HCT116 (cell line): ENCODE measurements at regions not wholly inside any gene's neighbourhood (a gene's known extent, or its start where the extent isn't known, plus 50 kb on each side); places are given as distances from the start of the nearest gene placed in this dataset.

Experiments used
- ATAC-seq: fragments of 200-7000 bp; cut with Tn5 transposase; 2 replicates; pipeline ENCODE4 v1.9.1; 2020; ENCODE audit warnings: mild to moderate bottlenecking, moderate library complexity
- BruUV-seq: library from RNA; stranded (reverse); fragments of 400-500 nt; replicated peaks from 2 replicates; lab custom pipeline; 2021; lab: Mats Ljungman, UMichigan
- CTCF ChIA-PET: fragments of 300-600 bp; sonication (Branson Sonifier 250); formaldehyde crosslinking; loops from one replicate; lab custom pipeline; 2021; ENCODE audit warnings: antibody characterized with exemption; lab: Charles Lee
- POLR2A ChIA-PET: fragments of 300-600, 350-600 bp; sonication (Branson Sonifier 250); formaldehyde crosslinking; loops from one replicate; lab custom pipeline; 2021; ENCODE audit warnings: antibody characterized with exemption; lab: Charles Lee
- RAD21 ChIA-PET, 2 experiments: fragments of 300-600 bp; sonication (Branson Sonifier 250); formaldehyde crosslinking; loops; one replicate each; lab custom pipeline; 2023; ENCODE audit warnings: low total read pairs in 2 of 2; ENCODE audit not compliant: uncharacterized antibody in 2 of 2, unreplicated experiment in 2 of 2, low non-redundant PET in 1 of 2; lab: Charles Lee
- DNase-seq: peaks from one replicate; pipeline ENCODE4 v3.0.0-alpha.2; 2010; ENCODE audit warnings: low read depth, low spot score
- H2AFZ ChIP-seq: fragments of 200-600 bp; shearing (Covaris generic), sonication (generic); 2 replicates; pipeline ENCODE4 v1.6.1; 2017; ENCODE audit warnings: low read depth, mixed run types, mixed read lengths, antibody characterized with exemption, low read length; ENCODE audit not compliant: poor library complexity, severe bottlenecking
- H3K27ac ChIP-seq: 2 replicates; pipeline ENCODE4 v1.5.1; 2012; ENCODE audit warnings: low read depth, low read length
- H3K27me3 ChIP-seq: fragments of 200-600 bp; sonication (generic); 2 replicates; pipeline ENCODE4 v1.6.1; 2016; ENCODE audit warnings: mixed run types, low read length, mixed read lengths; ENCODE audit not compliant: insufficient read depth
- H3K36me3 ChIP-seq, 2 experiments: fragments of 200-500 bp in 1 of 2; fragments of 200-600 bp in 1 of 2; sonication (Bioruptor generic) in 1 of 2; sonication (generic) in 1 of 2; 2 replicates each; pipeline versions ENCODE4 v1.5.1 to v1.6.1; 2014 to 2016; ENCODE audit warnings: low read length in 2 of 2, inconsistent platforms in 1 of 2, mixed read lengths in 1 of 2, mixed run types in 1 of 2; ENCODE audit not compliant: insufficient read depth in 2 of 2, control insufficient read depth in 1 of 2
- H3K4me1 ChIP-seq, 2 experiments: fragments of 200-600 bp in 1 of 2; sonication (generic) in 1 of 2; 2 replicates each; pipeline versions ENCODE4 v1.5.1 to v1.6.1; 2012 to 2017; ENCODE audit warnings: low read length in 2 of 2, inconsistent platforms in 1 of 2, mild to moderate bottlenecking in 1 of 2, mixed read lengths in 1 of 2, mixed run types in 1 of 2, moderate library complexity in 1 of 2; ENCODE audit not compliant: insufficient read depth in 2 of 2, control insufficient read depth in 1 of 2
- H3K4me2 ChIP-seq: fragments of 200-600 bp; sonication (generic); 2 replicates; pipeline ENCODE4 v1.6.1; 2017; ENCODE audit warnings: mixed run types, low read length, mixed read lengths
- H3K4me3 ChIP-seq, 2 experiments: fragments of 200-600 bp in 1 of 2; sonication (generic) in 1 of 2; replicated peaks in 1 of 2; 2 replicates each; pipeline ENCODE4 v1.5.1; 2011 to 2016; ENCODE audit warnings: low read length in 2 of 2, control low read depth in 1 of 2, low read depth in 1 of 2, mild to moderate bottlenecking in 1 of 2, mixed read lengths in 1 of 2, mixed run types in 1 of 2
- H3K79me2 ChIP-seq: fragments of 200-600 bp; sonication (generic); 2 replicates; pipeline ENCODE4 v1.6.1; 2017; ENCODE audit warnings: mild to moderate bottlenecking, mixed run types, low read length, moderate library complexity, mixed read lengths; ENCODE audit not compliant: insufficient read depth
- H3K9ac ChIP-seq: fragments of 200-600 bp; sonication (generic); 2 replicates; pipeline ENCODE4 v1.6.1; 2016; ENCODE audit warnings: low read length, mixed read lengths
- H3K9me2 ChIP-seq: fragments of 200-600 bp; sonication (generic), shearing (Covaris generic); 2 replicates; pipeline ENCODE4 v1.6.1; 2017; ENCODE audit warnings: mixed run types, mild to moderate bottlenecking, moderate library complexity; ENCODE audit not compliant: insufficient read depth
- H3K9me3 ChIP-seq, 2 experiments: fragments of 200-500 bp in 1 of 2; fragments of 200-600 bp in 1 of 2; sonication (Bioruptor generic) in 1 of 2; sonication (generic) in 1 of 2; 2 replicates each; pipeline ENCODE4 v1.6.1; 2014 to 2017; ENCODE audit warnings: low read length in 2 of 2, mixed read lengths in 2 of 2, inconsistent platforms in 1 of 2, low read depth in 1 of 2, mild to moderate bottlenecking in 1 of 2, mixed run types in 1 of 2, moderate library complexity in 1 of 2; ENCODE audit not compliant: control insufficient read depth in 1 of 2, insufficient read depth in 1 of 2
- H4K20me1 ChIP-seq: fragments of 200-600 bp; sonication (generic), shearing (Covaris generic); 2 replicates; pipeline ENCODE4 v1.6.1; 2017; ENCODE audit warnings: mixed run types, mild to moderate bottlenecking, moderate library complexity; ENCODE audit not compliant: insufficient read depth
- ATF3 ChIP-seq: IDR thresholded peaks from 2 replicates; pipeline ENCODE4 v1.6.1; 2012
- CBX3 ChIP-seq: IDR thresholded peaks from 2 replicates; pipeline ENCODE4 v1.6.1; 2012; ENCODE audit warnings: low read depth
- CEBPB ChIP-seq: IDR thresholded peaks from 2 replicates; pipeline ENCODE4 v1.6.1; 2012; ENCODE audit warnings: low read depth
- ELF1 ChIP-seq: IDR thresholded peaks from 2 replicates; pipeline ENCODE4 v1.6.1; 2012; ENCODE audit warnings: low read depth, borderline replicate concordance
- EZH2 ChIP-seq: fragments of 200-600 bp; sonication (generic); IDR thresholded peaks from 2 replicates; pipeline ENCODE4 v1.6.1; 2017; ENCODE audit warnings: antibody characterized with exemption, mixed run types
- EZH2phosphoT487 ChIP-seq: fragments of 200-600 bp; IDR thresholded peaks from 2 replicates; pipeline ENCODE4 v1.6.1; 2018; ENCODE audit warnings: antibody characterized with exemption, borderline replicate concordance
- FOSL1 ChIP-seq: IDR thresholded peaks from 2 replicates; pipeline ENCODE4 v1.6.1; 2012; ENCODE audit warnings: low read depth
- JUND ChIP-seq: IDR thresholded peaks from 2 replicates; pipeline ENCODE4 v1.6.1; 2012
- MAX ChIP-seq: IDR thresholded peaks from 2 replicates; pipeline ENCODE4 v1.6.1; 2012
- POLR2A ChIP-seq: IDR thresholded peaks from 2 replicates; pipeline ENCODE4 v1.7.0; 2011; ENCODE audit warnings: borderline replicate concordance; ENCODE audit not compliant: insufficient read depth, insufficient read length; ENCODE audit errors: extremely low read depth
- POLR2AphosphoS5 ChIP-seq: IDR thresholded peaks from 2 replicates; pipeline ENCODE4 v1.6.1; 2011; ENCODE audit warnings: mild to moderate bottlenecking, low read depth, low read length, moderate library complexity
- RAD21 ChIP-seq: IDR thresholded peaks from 2 replicates; pipeline ENCODE4 v1.6.1; 2012; ENCODE audit warnings: low read depth, mild to moderate bottlenecking
- SIN3A ChIP-seq: IDR thresholded peaks from 2 replicates; pipeline ENCODE4 v1.6.1; 2012; ENCODE audit warnings: low read depth
- SP1 ChIP-seq: IDR thresholded peaks from 2 replicates; pipeline ENCODE4 v1.6.1; 2012; ENCODE audit warnings: low read depth
- SRF ChIP-seq: IDR thresholded peaks from 2 replicates; pipeline ENCODE4 v1.6.1; 2012; ENCODE audit warnings: low read depth
- TCF7L2 ChIP-seq: IDR thresholded peaks from 2 replicates; pipeline ENCODE4 v1.7.0; 2011; ENCODE audit warnings: borderline replicate concordance, inconsistent platforms; ENCODE audit not compliant: insufficient read depth, insufficient read length; ENCODE audit errors: extremely low read depth
- YY1 ChIP-seq: IDR thresholded peaks from 2 replicates; pipeline ENCODE4 v1.6.1; 2011; ENCODE audit warnings: low read length, low read depth, moderate library complexity, mild to moderate bottlenecking; ENCODE audit not compliant: insufficient replicate concordance; ENCODE audit errors: extremely low read depth
- ZBTB33 ChIP-seq: IDR thresholded peaks from 2 replicates; pipeline ENCODE4 v1.6.1; 2011; ENCODE audit warnings: mild to moderate bottlenecking, low read length, moderate library complexity; ENCODE audit not compliant: insufficient replicate concordance; ENCODE audit errors: extremely low read depth
- ZFX ChIP-seq: fragments of 450-650 bp; IDR thresholded peaks from 2 replicates; pipeline ENCODE4 v1.6.1; 2017
- ZNF274 ChIP-seq: fragments of 200-500 bp; sonication (Bioruptor generic); IDR thresholded peaks from 2 replicates; pipeline ENCODE4 v1.6.1; 2014; ENCODE audit warnings: mild to moderate bottlenecking, low read depth, low read length, inconsistent platforms
- intact Hi-C: fragments of 100-400 bp; cut with micrococcal nuclease; formaldehyde crosslinking; loops from 2 replicates; pipeline ENCODE4 v1.10.0; 2022

GRCh38 chr13:53719281-53719680, 690.7 kb downstream of the OLFM4 start:
- no peaks in the 10 kb centered on the region for H3K79me2 ChIP-seq
- RAD21 ChIA-PET: no interaction called here
- no peaks in the 10 kb centered on the region for H3K9me2 ChIP-seq
- H2AFZ ChIP-seq: no peak overlapping the region
- H3K9me3 ChIP-seq: peaks cover 6 to 27% of the 10 kb centered on the region in 2 experiments; a peak in 3 of 4 replicates
- ATAC-seq (no peak), DNase-seq (no peak)
- H3K4me2 ChIP-seq: no peak overlapping the region
- H3K9ac ChIP-seq: no peak overlapping the region
- no peak for TF ChIP-seq CEBPB
- TF ChIP-seq ZNF274: no peak
- no peak for TF ChIP-seq POLR2A
- no peak for TF ChIP-seq CBX3
- TF ChIP-seq SIN3A: no peak
- no peaks in the 10 kb centered on the region for H3K4me1 ChIP-seq
- POLR2A ChIA-PET: no interaction called here
- BruUV-seq: no TSS peak
- H4K20me1 ChIP-seq: no peaks in the 10 kb centered on the region
- intact Hi-C loops: no loop called here
- CTCF ChIA-PET: no interaction called here
- H3K4me3 ChIP-seq: no peak overlapping the region
- no peak overlapping the region for H3K27ac ChIP-seq
- no peaks in the 10 kb centered on the region for H3K36me3 ChIP-seq
- H3K27me3 ChIP-seq: no peaks in the 10 kb centered on the region

GRCh38 chr13:53732664-53733063, 704.1 kb downstream of the OLFM4 start:
- Histone ChIP-seq H3K36me3 (no peaks in the 10 kb centered on the region), H3K4me2 (no peak overlapping the region), H3K4me1 (no peaks in the 10 kb centered on the region), H2AFZ (no peak overlapping the region), H3K9me3 (peaks cover 8 to 28% of the 10 kb centered on the region in 2 experiments; a peak in 2 of 4 replicates), H3K9ac (no peak overlapping the region), H3K27ac (no peak overlapping the region), H3K4me3 (no peak overlapping the region), H3K9me2 (no peaks in the 10 kb centered on the region), H3K27me3 (no peaks in the 10 kb centered on the region), H4K20me1 (no peaks in the 10 kb centered on the region), H3K79me2 (no peaks in the 10 kb centered on the region)
- BruUV-seq: no TSS peak
- RAD21 ChIA-PET: no interaction called here
- no peak for DNase-seq
- intact Hi-C loops: no loop called here
- CTCF ChIA-PET: no interaction called here
- POLR2A ChIA-PET: no interaction called here
- ATAC-seq: no peak
- TF ChIP-seq TCF7L2: no peak
- no peak for TF ChIP-seq EZH2
- TF ChIP-seq YY1: no peak
- TF ChIP-seq POLR2AphosphoS5: no peak
- TF ChIP-seq EZH2phosphoT487: no peak
- no peak for TF ChIP-seq SP1
- no peak for TF ChIP-seq JUND
- TF ChIP-seq ATF3: no peak
- no peak for TF ChIP-seq RAD21
- no peak for TF ChIP-seq CBX3
- no peak for TF ChIP-seq ZFX
- no peak for TF ChIP-seq ELF1
- TF ChIP-seq MAX: no peak
- no peak for TF ChIP-seq SRF
- no peak for TF ChIP-seq CEBPB
- no peak for TF ChIP-seq ZBTB33
- no peak for TF ChIP-seq FOSL1
